ENCODE measurements at regions not wholly inside any gene's neighbourhood (a gene's known extent, or its start where the extent isn't known, plus 50 kb on each side); places are given as distances from the start of the nearest gene placed in this dataset.

- no peak for TF ChIP-seq CTCF (IDR thresholded peaks at IDR 0.05; ENCODE audit: low read depth, low read length, poor library complexity, severe bottlenecking)
- no peak for TF ChIP-seq EZH2phosphoT487 (IDR thresholded peaks at IDR 0.05; ENCODE audit: borderline replicate concordance, low read length)
These were observed 375.0 kb downstream of the ETS1 start for GRCh38 chr11:128212324-128212723.

All from DOHH2 (cell line).